WI38 (cell line): ENCODE measurements at regions not wholly inside any gene's neighbourhood (a gene's known extent, or its start where the extent isn't known, plus 50 kb on each side); places are given as distances from the start of the nearest gene placed in this dataset.

ENCODE experiments used
- H3K4me3 ChIP-seq: 2 replicates; pipeline ENCODE4 v1.5.1; 2011; ENCODE audit warnings: low read depth, mild to moderate bottlenecking, control low read depth, low read length
- TF ChIP-seq, protein P1 (sequence below): IDR thresholded peaks from 2 replicates; pipeline ENCODE4 v1.5.1; 2012; ENCODE audit warnings: low read depth, mild to moderate bottlenecking, control low read depth, low read length

GRCh38 chr5:103904651-103905050, 342.1 kb upstream of the NUDT12 start:
- TF ChIP-seq, protein P1, sequence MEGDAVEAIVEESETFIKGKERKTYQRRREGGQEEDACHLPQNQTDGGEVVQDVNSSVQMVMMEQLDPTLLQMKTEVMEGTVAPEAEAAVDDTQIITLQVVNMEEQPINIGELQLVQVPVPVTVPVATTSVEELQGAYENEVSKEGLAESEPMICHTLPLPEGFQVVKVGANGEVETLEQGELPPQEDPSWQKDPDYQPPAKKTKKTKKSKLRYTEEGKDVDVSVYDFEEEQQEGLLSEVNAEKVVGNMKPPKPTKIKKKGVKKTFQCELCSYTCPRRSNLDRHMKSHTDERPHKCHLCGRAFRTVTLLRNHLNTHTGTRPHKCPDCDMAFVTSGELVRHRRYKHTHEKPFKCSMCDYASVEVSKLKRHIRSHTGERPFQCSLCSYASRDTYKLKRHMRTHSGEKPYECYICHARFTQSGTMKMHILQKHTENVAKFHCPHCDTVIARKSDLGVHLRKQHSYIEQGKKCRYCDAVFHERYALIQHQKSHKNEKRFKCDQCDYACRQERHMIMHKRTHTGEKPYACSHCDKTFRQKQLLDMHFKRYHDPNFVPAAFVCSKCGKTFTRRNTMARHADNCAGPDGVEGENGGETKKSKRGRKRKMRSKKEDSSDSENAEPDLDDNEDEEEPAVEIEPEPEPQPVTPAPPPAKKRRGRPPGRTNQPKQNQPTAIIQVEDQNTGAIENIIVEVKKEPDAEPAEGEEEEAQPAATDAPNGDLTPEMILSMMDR: no peak
- H3K4me3 ChIP-seq: no peak overlapping the region

DNA sequence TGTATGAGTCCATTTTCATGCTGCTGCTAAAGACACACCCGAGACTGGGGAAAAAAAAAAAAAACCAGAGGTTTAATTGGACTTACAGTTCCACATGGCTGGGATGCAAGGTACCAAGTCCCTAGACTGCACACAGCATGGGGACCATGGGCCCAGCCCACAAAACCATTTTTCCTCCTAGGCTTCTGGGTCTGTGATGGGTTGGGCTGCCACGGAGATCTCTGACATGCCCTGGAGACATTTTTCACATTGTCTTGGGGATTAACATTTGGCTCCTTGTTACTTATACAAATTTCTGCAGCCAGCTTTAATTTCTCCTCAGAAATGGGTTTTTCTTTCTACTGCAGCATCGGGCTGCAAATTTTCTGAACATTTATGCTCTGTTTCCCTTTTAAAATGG, 340.3 kb upstream of the NUDT12 start:
- H3K4me3 ChIP-seq: no peak overlapping the region
- TF ChIP-seq, protein P1: no peak

DNA sequence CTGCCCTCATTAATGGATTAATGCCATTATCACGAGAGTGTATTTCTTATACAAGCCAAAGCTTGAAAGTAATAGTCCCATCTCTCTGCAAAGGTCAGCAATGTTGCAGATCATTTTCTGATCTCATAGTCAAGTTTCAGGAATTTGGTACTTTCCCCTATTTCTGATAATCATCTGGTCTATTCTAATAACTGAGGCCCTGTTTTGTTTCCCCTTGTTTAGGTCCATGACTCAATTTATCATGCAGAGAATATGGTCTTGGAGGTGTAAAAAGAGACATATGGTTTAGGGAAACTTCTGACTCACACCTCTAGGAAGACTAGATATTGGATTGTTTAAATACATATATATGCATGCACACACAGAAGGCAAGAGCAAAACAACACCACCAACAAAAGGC, 339.3 kb upstream of the NUDT12 start:
- no peak overlapping the region for H3K4me3 ChIP-seq
- TF ChIP-seq, protein P1: no peak

DNA sequence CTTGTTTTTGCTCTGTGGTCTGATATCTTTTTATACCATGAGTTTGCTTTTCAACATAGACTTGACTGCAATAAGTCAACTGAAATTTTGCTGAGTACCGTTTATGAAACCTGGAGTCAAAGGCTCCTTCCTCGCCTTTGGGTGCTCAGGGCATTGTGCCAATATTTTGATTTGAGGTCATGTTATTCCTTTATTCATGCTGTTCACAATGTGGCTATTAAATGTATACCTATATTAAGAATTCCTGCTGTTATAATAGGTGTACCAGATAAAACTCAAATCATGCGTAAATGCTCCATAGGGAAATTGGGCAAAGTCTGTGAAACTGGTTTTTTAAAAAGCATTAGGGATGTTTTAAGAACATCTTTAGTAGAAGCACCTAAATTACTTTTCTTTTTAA, 334.0 kb upstream of the NUDT12 start:
- TF ChIP-seq, protein P1: no peak

GRCh38 chr5:103895738-103896137, 333.1 kb upstream of the NUDT12 start:
- H3K4me3 ChIP-seq: no peak overlapping the region
- TF ChIP-seq, protein P1: no peak

More for the DNA sequence above, 334.0 kb upstream of the NUDT12 start:
- H3K4me3 ChIP-seq: no peak overlapping the region

DNA sequence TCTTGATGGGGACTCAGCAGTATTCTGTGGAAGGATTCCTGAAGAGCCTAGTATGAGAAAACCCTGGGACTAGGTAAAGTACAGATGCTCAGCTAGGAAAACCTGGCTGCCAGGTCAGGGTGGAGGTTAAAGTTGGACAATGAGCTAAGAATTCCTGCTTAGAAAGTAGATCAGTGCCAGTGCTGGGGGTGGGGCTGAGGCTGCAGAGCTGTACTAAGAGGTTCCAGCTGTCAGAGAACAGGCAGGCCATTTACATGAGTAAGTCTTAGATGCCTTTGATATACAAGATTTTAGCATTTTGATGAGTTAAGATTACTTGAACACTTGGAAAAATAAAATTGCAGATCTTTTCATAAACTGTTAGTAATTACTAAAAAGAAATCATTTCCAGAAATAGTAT, 332.3 kb upstream of the NUDT12 start:
- no peak overlapping the region for H3K4me3 ChIP-seq
- TF ChIP-seq, protein P1: no peak

DNA sequence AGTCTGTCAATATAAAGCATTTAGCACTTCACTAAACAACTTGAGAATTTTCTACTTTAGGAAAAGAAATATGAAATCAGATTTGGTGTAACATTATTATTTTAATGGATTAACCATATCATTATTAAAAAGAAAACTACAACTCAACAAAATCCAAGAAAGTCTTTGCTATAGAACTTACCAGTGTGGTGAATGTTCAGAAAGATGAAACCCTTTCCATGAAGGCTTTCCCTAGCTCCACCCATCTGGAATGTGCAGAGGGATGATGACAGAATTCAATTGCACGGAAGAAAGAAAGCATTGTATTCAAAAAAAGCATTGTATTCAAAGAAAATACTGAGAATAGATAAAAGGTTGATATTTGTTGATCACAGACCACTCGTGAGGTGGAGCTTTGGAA, 328.6 kb upstream of the NUDT12 start:
- TF ChIP-seq, protein P1: no peak
- H3K4me3 ChIP-seq: no peak overlapping the region
